Sigmoid colon (tissue), 6 donors: ENCODE measurements at regions not wholly inside any gene's neighbourhood (a gene's known extent, or its start where the extent isn't known, plus 50 kb on each side); places are given as distances from the start of the nearest gene placed in this dataset.

Experiments
- DNase-seq: peaks from one replicate; pipeline ENCODE4 v3.0.0-alpha.2; 2019
- H3K27ac ChIP-seq, 4 donors: fragments of 200-600 bp; sonication (generic); one replicate each; pipeline ENCODE4 v1.5.1; 2016 to 2019; ENCODE audit warnings: mild to moderate bottlenecking in 1 of 4
- H3K27me3 ChIP-seq, 3 donors: fragments of 200-600 bp; sonication (generic); one replicate each; pipeline ENCODE4 v1.5.1; 2019; ENCODE audit warnings: mild to moderate bottlenecking in 1 of 3
- H3K36me3 ChIP-seq, 4 donors: fragments of 200-600 bp; sonication (generic); one replicate each; pipeline ENCODE4 v1.5.1; 2016 to 2019
- H3K4me1 ChIP-seq, 4 donors: fragments of 200-600 bp; sonication (generic); one replicate each; pipeline ENCODE4 v1.5.1; 2017 to 2019
- H3K4me3 ChIP-seq, 4 donors: fragments of 200-600 bp; sonication (generic); one replicate each; pipeline ENCODE4 v1.5.1; 2017 to 2019; ENCODE audit warnings: mild to moderate bottlenecking in 2 of 4, moderate library complexity in 1 of 4
- H3K9me3 ChIP-seq, 4 donors: fragments of 200-600 bp in 3 of 4; sonication (generic) in 3 of 4; one replicate each; pipeline versions ENCODE4 v1.5.1 to v1.6.1; 2013 to 2019
- EP300 ChIP-seq, 4 donors: sonication (generic); formaldehyde crosslinking; IDR thresholded peaks; one replicate each; pipeline ENCODE4 v1.6.1; 2017; ENCODE audit warnings: antibody characterized with exemption in 4 of 4
- POLR2A ChIP-seq, 2 donors: fragments of 450-650 bp; IDR thresholded peaks; one replicate each; pipeline ENCODE4 v1.6.1; 2016; ENCODE audit warnings: antibody characterized with exemption in 2 of 2, mild to moderate bottlenecking in 2 of 2, moderate library complexity in 2 of 2
- POLR2AphosphoS5 ChIP-seq, 4 donors: sonication (generic); formaldehyde crosslinking; IDR thresholded peaks; one replicate each; pipeline ENCODE4 v1.6.1; 2017; ENCODE audit warnings: antibody characterized with exemption in 4 of 4
- WGBS, 2 donors: extraction: QIAGEN DNeasy Blood & Tissue Kit; methylation state at CpG; one replicate each; pipeline ENCODE4 v1.1.7; 2013; 5-methylcytosine and 5-hydroxymethylcytosine counted together
- intact Hi-C: fragments of 100-400 bp; cut with DNase I; formaldehyde crosslinking; loops from one replicate; pipeline ENCODE4 v1.15.1; 2023
- TF ChIP-seq, protein P1 (sequence below), 4 experiments: fragments of 450-650 bp in 3 of 4; fragments of 200-600 bp in 1 of 4; IDR thresholded peaks; one replicate each; pipeline ENCODE4 v1.5.1; 2016 to 2019; ENCODE audit warnings: antibody characterized with exemption in 4 of 4, mild to moderate bottlenecking in 3 of 4, moderate library complexity in 2 of 4
- donor health status: healthy with polysubstance abuse.
- donor health status: healthy.

DNA sequence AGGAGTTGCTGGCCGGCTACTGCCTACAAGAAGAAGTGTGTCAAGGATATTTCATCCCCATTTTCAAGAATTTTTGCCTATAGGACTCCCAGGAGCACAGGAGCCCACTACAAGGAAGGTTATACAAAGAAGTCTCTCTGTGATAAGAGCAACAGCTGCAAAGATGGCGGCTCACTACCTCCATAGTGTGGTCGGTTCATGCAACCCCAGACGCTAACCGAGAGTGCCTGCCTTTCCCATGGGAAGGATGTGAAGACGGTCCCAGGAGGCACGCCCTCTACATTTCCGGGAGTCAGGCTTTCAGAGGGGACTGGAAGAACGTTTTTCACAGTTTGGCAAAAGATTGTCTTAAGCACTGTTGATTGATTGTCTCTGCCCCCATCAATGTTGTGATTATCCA lies 816.3 kb downstream of the QKI start:
- Histone ChIP-seq H3K36me3 (no peaks in the 10 kb centered on the region), H3K27ac (no peak overlapping the region), H3K4me1 (no peaks in the 10 kb centered on the region), H3K4me3 (no peak overlapping the region), H3K9me3 (peaks cover 0 to 3% (median 1%) of the 10 kb centered on the region in 4 donors), H3K27me3 (no peaks in the 10 kb centered on the region)
- TF ChIP-seq EP300 (IDR thresholded peaks at IDR 0.05) (no peak), POLR2A (IDR thresholded peaks at IDR 0.05) (no peak), POLR2AphosphoS5 (IDR thresholded peaks at IDR 0.05) (no peak)
- TF ChIP-seq, protein P1, sequence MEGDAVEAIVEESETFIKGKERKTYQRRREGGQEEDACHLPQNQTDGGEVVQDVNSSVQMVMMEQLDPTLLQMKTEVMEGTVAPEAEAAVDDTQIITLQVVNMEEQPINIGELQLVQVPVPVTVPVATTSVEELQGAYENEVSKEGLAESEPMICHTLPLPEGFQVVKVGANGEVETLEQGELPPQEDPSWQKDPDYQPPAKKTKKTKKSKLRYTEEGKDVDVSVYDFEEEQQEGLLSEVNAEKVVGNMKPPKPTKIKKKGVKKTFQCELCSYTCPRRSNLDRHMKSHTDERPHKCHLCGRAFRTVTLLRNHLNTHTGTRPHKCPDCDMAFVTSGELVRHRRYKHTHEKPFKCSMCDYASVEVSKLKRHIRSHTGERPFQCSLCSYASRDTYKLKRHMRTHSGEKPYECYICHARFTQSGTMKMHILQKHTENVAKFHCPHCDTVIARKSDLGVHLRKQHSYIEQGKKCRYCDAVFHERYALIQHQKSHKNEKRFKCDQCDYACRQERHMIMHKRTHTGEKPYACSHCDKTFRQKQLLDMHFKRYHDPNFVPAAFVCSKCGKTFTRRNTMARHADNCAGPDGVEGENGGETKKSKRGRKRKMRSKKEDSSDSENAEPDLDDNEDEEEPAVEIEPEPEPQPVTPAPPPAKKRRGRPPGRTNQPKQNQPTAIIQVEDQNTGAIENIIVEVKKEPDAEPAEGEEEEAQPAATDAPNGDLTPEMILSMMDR (IDR thresholded peaks at IDR 0.05): no peak
- WGBS, 2 donors: 84 to 88% methylated on average over 9 of the region's 9 CpGs
- intact Hi-C loops: no loop called here
- DNase-seq: no peak

DNA sequence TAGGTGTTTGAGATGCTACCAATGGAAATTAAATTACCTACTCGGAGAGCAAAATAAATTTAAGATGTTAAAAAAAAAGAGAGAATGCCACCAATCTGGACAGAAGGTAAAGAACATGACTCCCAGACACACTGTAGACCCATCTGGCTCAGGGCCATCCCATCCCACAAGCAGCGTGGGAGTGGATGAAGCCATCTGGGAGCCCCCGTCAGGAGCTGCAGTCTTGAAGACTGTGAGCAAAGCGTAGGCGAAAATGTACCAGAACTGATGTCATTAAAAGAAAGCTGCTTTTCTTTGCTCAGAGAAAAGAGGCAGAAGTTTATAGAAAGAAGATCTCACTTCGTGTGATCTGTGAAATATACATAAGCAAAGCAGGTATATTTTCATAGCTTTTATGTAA lies 815.7 kb downstream of the QKI start:
- no peaks in the 10 kb centered on the region for H3K36me3 ChIP-seq
- H3K27me3 ChIP-seq: no peaks in the 10 kb centered on the region
- peaks cover 0 to 3% (median 1%) of the 10 kb centered on the region in 4 donors for H3K9me3 ChIP-seq
- no peak overlapping the region for H3K27ac ChIP-seq
- intact Hi-C loops: no loop called here
- no peak for DNase-seq
- H3K4me3 ChIP-seq: no peak overlapping the region
- H3K4me1 ChIP-seq: no peaks in the 10 kb centered on the region
- WGBS, 2 donors: 85 to 89% methylated on average over 6 of the region's 6 CpGs
- no peak for TF ChIP-seq POLR2AphosphoS5 (IDR thresholded peaks at IDR 0.05)
- no peak for TF ChIP-seq POLR2A (IDR thresholded peaks at IDR 0.05)
- no peak for TF ChIP-seq EP300 (IDR thresholded peaks at IDR 0.05)
- TF ChIP-seq, protein P1 (IDR thresholded peaks at IDR 0.05): no peak

DNA sequence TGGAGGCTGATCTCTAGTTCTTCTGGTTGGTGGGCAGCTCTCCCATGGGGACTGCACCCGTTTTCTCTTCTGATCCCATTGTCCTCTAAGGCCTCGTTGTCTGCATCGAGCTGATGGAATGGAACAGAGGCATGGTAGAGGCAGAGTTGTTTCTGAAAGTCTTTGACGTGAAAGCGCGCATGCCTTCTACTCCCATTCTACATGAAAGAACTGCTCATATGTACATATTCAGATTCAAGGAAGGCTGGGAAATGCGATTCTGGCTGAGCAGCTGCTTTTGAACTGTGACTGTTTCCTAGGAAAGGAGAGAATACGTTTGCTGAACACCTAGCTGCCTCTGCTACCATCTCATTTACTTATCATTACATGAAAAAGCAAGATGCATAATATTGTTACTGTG lies 815.2 kb downstream of the QKI start:
- Histone ChIP-seq H3K27me3 (no peaks in the 10 kb centered on the region), H3K9me3 (peaks cover 0 to 2% (median under 1%) of the 10 kb centered on the region in 4 donors), H3K27ac (no peak overlapping the region), H3K36me3 (no peaks in the 10 kb centered on the region), H3K4me3 (no peak overlapping the region), H3K4me1 (no peaks in the 10 kb centered on the region)
- intact Hi-C loops: no loop called here
- TF ChIP-seq EP300 (IDR thresholded peaks at IDR 0.05): no peak
- no peak for TF ChIP-seq POLR2A (IDR thresholded peaks at IDR 0.05)
- TF ChIP-seq POLR2AphosphoS5 (IDR thresholded peaks at IDR 0.05): no peak
- TF ChIP-seq, protein P1 (IDR thresholded peaks at IDR 0.05): no peak
- no peak for DNase-seq
- 74 to 85% methylated on average over 8 of the region's 8 CpGs for WGBS, 2 donors

DNA sequence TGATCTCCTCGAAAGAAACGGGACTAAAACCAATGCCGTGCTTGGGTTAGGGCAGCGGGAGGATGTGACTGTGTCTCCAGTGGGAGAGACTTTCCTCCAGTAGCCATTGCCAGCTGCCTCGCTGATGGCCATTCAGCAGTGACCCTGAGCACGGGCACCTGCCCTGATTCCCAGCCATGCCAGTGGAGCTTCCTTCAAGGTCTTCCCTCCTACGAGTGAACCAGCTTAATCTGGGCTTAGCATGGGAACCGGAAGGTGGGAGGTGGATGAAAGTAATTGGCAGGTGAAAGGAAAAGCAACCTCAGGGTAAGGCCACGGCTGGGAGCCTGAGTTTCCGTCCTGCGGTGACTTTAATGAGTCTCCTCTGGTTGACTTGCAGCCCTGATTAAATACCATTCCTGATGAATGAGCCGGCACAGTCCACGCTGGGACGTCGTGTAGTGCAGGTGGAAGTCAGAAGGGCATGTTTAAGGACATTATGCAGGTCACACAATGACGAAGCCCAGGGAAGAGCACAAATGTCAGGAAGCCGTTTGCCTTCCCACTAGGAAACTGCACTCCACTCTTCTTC lies 813.5 kb downstream of the QKI start:
- H3K36me3 ChIP-seq: no peaks in the 10 kb centered on the region
- no peaks in the 10 kb centered on the region for H3K27me3 ChIP-seq
- no peaks in the 10 kb centered on the region for H3K4me1 ChIP-seq
- intact Hi-C loops: no loop called here
- WGBS, 2 donors: 78 to 82% methylated on average over 17 of the region's 17 CpGs
- peaks cover 0 to 2% (median 1%) of the 10 kb centered on the region in 4 donors for H3K9me3 ChIP-seq
- no peak overlapping the region for H3K27ac ChIP-seq
- H3K4me3 ChIP-seq: no peak overlapping the region
- no peak for DNase-seq
- TF ChIP-seq POLR2A (IDR thresholded peaks at IDR 0.05) (no peak), EP300 (IDR thresholded peaks at IDR 0.05) (no peak), POLR2AphosphoS5 (IDR thresholded peaks at IDR 0.05) (no peak)
- TF ChIP-seq, protein P1 (IDR thresholded peaks at IDR 0.05): no peak

DNA sequence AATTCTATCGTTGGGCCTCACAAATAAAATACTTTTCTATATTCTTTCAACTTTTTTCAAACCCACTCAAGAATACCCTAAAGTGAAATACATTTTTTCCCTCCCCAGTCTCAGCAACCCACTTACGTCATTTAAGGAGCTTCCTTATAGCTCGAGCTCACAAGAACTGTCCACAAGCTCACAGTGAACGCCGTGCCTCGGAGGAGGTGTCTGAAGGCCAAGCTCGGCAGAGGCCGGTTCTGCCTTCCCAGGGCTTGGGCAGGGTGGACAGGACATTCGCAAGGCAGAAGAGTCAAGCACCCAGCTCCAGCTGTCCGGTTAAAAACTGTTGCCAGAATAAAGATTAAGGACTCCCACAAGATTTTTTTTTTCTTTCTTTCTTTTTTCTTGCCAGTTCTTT lies 802.3 kb downstream of the QKI start:
- no peaks in the 10 kb centered on the region for H3K4me1 ChIP-seq
- H3K9me3 ChIP-seq: peaks cover 0 to 2% (median 0%) of the 10 kb centered on the region in 4 donors
- DNase-seq: no peak
- no peak overlapping the region for H3K27ac ChIP-seq
- TF ChIP-seq POLR2AphosphoS5 (IDR thresholded peaks at IDR 0.05): no peak
- TF ChIP-seq EP300 (IDR thresholded peaks at IDR 0.05): no peak
- TF ChIP-seq POLR2A (IDR thresholded peaks at IDR 0.05): no peak
- TF ChIP-seq, protein P1 (IDR thresholded peaks at IDR 0.05): no peak
- no peaks in the 10 kb centered on the region for H3K36me3 ChIP-seq
- intact Hi-C loops: no loop called here
- no peaks in the 10 kb centered on the region for H3K27me3 ChIP-seq
- 87 to 88% methylated on average over 10 of the region's 10 CpGs for WGBS, 2 donors
- no peak overlapping the region for H3K4me3 ChIP-seq
